ENCODE measurements at regions not wholly inside any gene's neighbourhood (a gene's known extent, or its start where the extent isn't known, plus 50 kb on each side); places are given as distances from the start of the nearest gene placed in this dataset.

DNA sequence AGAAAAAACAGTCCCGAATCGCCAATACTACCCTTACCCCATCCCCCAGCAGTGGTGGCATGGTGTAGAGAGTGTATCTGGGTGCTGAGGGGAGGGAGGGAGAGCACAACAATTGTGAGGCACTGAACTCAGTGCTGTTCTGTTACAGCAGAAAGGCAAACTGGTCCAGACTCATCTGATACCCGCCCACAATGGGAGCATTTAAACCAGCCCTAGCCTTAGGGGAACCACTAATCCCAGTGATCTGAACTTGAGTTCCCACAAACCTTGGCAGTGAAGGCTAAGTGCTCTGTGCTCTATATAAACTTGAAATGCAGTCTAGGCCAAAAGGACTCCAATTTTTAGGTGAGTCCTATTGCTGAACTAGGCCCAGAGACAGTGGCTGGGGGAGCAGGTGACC is 666.4 kb upstream of the PTCHD4 start:
- Histone ChIP-seq H3K27ac (ENCODE audit: low read depth, low read length) (no peak overlapping the region), H3K9ac (ENCODE audit: extremely low read depth, low read length, poor library complexity, severe bottlenecking) (no peak overlapping the region), H3K4me3 (ENCODE audit: low read length) (no peak overlapping the region), H3K36me3 (ENCODE audit: control insufficient read depth, insufficient read depth, low read length) (no peaks in the 10 kb centered on the region), H3K9me3 (ENCODE audit: control insufficient read depth, low read length) (no peaks in the 10 kb centered on the region), H3K4me1 (ENCODE audit: control insufficient read depth, insufficient read depth, low read length) (no peaks in the 10 kb centered on the region), H3K27me3 (ENCODE audit: control insufficient read depth, insufficient read depth, low read length, poor library complexity, severe bottlenecking) (no peaks in the 10 kb centered on the region)
- no peaks in the 10 kb centered on the region for H3K36me3 Mint-ChIP-seq (ENCODE audit: low read depth)
- peaks cover 7% of the 10 kb centered on the region for H3K4me1 Mint-ChIP-seq
- H3K4me3 Mint-ChIP-seq = no peak overlapping the region
- no peaks in the 10 kb centered on the region for H3K9me3 Mint-ChIP-seq
- TF ChIP-seq, protein P1, sequence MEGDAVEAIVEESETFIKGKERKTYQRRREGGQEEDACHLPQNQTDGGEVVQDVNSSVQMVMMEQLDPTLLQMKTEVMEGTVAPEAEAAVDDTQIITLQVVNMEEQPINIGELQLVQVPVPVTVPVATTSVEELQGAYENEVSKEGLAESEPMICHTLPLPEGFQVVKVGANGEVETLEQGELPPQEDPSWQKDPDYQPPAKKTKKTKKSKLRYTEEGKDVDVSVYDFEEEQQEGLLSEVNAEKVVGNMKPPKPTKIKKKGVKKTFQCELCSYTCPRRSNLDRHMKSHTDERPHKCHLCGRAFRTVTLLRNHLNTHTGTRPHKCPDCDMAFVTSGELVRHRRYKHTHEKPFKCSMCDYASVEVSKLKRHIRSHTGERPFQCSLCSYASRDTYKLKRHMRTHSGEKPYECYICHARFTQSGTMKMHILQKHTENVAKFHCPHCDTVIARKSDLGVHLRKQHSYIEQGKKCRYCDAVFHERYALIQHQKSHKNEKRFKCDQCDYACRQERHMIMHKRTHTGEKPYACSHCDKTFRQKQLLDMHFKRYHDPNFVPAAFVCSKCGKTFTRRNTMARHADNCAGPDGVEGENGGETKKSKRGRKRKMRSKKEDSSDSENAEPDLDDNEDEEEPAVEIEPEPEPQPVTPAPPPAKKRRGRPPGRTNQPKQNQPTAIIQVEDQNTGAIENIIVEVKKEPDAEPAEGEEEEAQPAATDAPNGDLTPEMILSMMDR (conservative IDR thresholded peaks at IDR 0.05) = no peak
- H3K27me3 Mint-ChIP-seq (ENCODE audit: insufficient read depth) = no peaks in the 10 kb centered on the region
- no peak overlapping the region for H3K27ac Mint-ChIP-seq
- WGBS, 2 experiments (ENCODE audit: insufficient coverage in 1 of 2, insufficient read length in 1 of 2) = 88 to 100% methylated on average over 1 of the region's 3 CpGs
- no peak for DNase-seq

GRCh38 chr6:48775157-48775556 is 664.2 kb upstream of the PTCHD4 start:
- no peak overlapping the region for H3K4me3 Mint-ChIP-seq
- no peaks in the 10 kb centered on the region for H3K27me3 Mint-ChIP-seq (ENCODE audit: insufficient read depth)
- Histone ChIP-seq H3K36me3 (ENCODE audit: control insufficient read depth, insufficient read depth, low read length) (no peaks in the 10 kb centered on the region), H3K4me1 (ENCODE audit: control insufficient read depth, insufficient read depth, low read length) (no peaks in the 10 kb centered on the region), H3K27ac (ENCODE audit: low read depth, low read length) (no peak overlapping the region), H3K9ac (ENCODE audit: extremely low read depth, low read length, poor library complexity, severe bottlenecking) (no peak overlapping the region), H3K27me3 (ENCODE audit: control insufficient read depth, insufficient read depth, low read length, poor library complexity, severe bottlenecking) (no peaks in the 10 kb centered on the region), H3K9me3 (ENCODE audit: control insufficient read depth, low read length) (no peaks in the 10 kb centered on the region), H3K4me3 (ENCODE audit: low read length) (no peak overlapping the region)
- no peak overlapping the region for H3K27ac Mint-ChIP-seq
- TF ChIP-seq, protein P1 (conservative IDR thresholded peaks at IDR 0.05) = no peak
- 86 to 91% methylated on average over 2 to 3 of the region's 3 CpGs for WGBS, 2 experiments (ENCODE audit: insufficient coverage in 1 of 2, insufficient read length in 1 of 2)
- no peaks in the 10 kb centered on the region for H3K36me3 Mint-ChIP-seq (ENCODE audit: low read depth)
- H3K9me3 Mint-ChIP-seq = no peaks in the 10 kb centered on the region
- H3K4me1 Mint-ChIP-seq = no peaks in the 10 kb centered on the region
- no peak for DNase-seq

DNA sequence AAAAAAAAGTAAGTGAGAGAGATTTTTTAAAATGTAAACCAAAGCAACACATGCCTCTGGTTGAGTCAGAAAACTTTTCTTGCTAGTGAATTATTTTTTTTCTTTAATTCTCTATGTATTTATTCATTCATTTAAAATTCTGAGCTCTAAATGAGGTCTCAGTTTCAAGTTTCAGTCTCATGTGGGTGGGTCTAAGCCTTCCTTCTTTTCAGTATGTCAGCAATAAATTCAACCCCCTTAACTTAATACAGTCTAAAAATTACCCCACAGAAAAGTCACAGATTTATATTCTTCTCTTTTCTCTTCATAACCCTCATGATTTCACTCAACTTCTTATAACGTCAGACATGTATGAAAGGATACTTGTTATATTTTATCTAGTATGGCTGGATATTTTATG is 663.3 kb upstream of the PTCHD4 start:
- Mint-ChIP-seq H3K27me3 (ENCODE audit: insufficient read depth) (no peaks in the 10 kb centered on the region), H3K4me1 (no peaks in the 10 kb centered on the region), H3K4me3 (no peak overlapping the region), H3K27ac (no peak overlapping the region), H3K9me3 (no peaks in the 10 kb centered on the region), H3K36me3 (ENCODE audit: low read depth) (no peaks in the 10 kb centered on the region)
- no peaks in the 10 kb centered on the region for H3K4me1 ChIP-seq (ENCODE audit: control insufficient read depth, insufficient read depth, low read length)
- H3K36me3 ChIP-seq (ENCODE audit: control insufficient read depth, insufficient read depth, low read length) = no peaks in the 10 kb centered on the region
- WGBS, 2 experiments (ENCODE audit: insufficient coverage in 1 of 2, insufficient read length in 1 of 2) = 88% methylated on average over 1 of the region's 1 CpG; no CpG with 5 or more reads in 1 of the 2 experiments
- TF ChIP-seq, protein P1 (conservative IDR thresholded peaks at IDR 0.05) = no peak
- H3K9ac ChIP-seq (ENCODE audit: extremely low read depth, low read length, poor library complexity, severe bottlenecking) = no peak overlapping the region
- no peak for DNase-seq
- no peaks in the 10 kb centered on the region for H3K9me3 ChIP-seq (ENCODE audit: control insufficient read depth, low read length)
- H3K27me3 ChIP-seq (ENCODE audit: control insufficient read depth, insufficient read depth, low read length, poor library complexity, severe bottlenecking) = no peaks in the 10 kb centered on the region
- H3K27ac ChIP-seq (ENCODE audit: low read depth, low read length) = no peak overlapping the region
- H3K4me3 ChIP-seq (ENCODE audit: low read length) = no peak overlapping the region

Data from endodermal cell (in vitro differentiated cells).